T1000 (cell line): ENCODE measurements at regions not wholly inside any gene's neighbourhood (a gene's known extent, or its start where the extent isn't known, plus 50 kb on each side); places are given as distances from the start of the nearest gene placed in this dataset.

Source experiments
- DNase-seq: peaks from one replicate; lab custom pipeline; 2025; ENCODE audit warnings: mixed read lengths; lab: John Stamatoyannopoulos, UW

DNA sequence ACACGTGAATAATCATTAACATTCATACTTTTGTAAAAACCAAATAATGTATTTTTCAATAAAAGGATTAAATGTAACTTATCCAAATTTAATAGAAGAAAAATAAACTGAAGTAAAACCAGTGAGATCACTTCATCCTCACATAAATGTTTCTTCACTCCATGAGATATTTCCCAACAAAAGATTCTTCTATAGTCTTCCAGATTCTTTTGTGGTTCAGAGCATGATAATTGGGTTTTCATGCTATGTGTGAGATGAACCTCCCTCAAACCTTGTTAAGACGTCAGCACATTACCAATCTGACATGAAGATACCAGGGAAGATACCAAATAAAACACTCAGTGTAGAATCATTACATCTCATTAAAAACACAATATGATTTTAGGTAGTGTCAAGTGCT lies 62.9 kb upstream of the OXGR1 start:
- no peak for DNase-seq

DNA sequence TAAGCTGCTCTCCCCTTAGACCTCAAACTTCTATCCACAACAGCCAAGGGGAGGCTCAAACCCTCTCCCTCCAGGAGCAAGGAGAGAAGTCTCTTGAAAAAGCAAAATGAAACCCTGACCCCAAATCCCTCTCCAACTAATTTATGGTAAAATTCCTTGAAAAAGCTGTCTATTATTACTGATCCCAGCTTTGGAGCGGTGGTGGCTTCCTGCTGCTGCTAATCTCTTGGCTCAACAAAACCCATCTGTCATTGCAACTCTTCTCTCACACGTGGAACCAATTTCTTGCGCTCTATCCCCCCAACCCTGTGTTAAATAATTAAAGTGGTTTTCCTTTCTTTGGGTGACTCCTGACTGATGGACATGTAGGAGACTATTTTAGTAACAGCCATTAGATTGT lies 64.1 kb upstream of the OXGR1 start:
- no peak for DNase-seq

DNA sequence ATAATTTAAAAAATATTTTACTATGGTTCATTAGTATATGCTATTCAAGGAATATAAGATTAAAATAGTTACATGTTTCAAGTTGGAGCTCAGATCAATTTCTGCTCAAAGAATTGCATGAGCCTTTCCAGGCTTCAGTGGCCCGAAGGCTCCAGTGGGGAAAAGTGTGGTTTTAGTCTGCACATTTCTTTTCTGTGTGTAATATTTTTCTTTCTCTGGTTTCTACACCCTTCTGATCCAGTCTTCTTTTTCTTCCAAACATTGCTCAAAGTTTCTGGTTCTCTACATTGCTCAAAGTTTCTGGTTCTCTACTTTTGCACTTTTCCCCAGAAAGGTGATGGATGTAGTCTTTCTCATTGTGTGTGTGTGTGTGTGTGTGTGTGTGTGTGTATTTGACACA lies 64.7 kb upstream of the OXGR1 start:
- no peak for DNase-seq

DNA sequence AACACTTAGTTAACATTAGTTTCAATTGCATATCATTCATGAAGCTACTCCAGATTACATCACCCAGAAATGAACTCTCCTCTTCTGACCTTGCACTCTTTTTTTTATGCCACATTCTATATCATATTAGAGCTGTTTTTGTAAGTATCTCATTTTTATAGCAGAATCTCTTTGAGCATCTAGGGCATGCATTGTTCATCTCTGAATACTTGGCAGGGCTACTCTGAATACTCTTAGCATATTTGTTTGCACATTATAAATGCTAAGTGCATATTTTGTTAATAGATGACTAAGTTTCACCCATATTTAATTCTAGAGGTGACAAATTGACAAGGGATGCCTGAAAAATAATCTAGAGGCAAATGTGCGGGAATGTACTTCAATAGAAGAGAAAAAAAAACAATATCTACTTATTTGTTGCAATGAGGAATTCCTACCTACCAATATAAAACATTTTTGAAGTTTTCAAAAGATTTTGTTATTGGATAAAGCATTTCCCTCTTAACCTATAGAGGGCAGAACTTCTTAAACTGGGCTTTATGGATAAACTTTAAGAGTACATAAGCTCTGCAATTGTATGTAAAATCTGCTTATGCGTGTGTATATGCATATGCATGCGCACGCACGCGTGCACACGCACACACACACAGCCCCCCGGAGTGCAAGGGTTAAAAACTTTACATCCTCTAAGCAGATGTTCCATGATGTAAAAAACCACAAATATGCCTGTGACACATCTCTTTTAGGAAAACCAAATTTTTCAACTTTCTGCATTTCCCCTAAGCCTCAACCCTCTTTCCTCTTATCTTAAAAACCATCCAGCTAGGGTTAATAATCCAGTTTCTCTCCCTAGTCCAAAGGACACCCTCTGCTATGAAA lies 73.0 kb upstream of the OXGR1 start:
- DNase-seq = no peak

DNA sequence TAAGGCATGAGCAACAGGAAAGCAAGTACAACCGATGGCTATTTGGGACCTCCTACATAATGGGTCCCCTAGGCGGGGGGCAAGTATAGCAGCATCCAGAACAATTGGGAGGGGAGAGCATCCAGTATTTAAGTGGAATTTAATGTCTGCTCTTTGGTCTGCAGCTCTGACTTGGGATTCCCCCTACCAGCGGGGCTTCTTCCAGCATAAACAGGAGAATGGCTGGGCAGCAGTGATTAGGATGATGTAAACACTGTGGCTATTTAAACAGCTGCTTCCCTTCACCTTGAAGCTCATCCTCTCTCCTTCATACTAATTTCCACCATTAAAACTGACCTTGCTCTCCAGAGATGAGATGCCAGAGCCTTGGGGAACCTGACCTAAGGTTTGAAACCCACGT lies 73.9 kb upstream of the OXGR1 start:
- DNase-seq = no peak

DNA sequence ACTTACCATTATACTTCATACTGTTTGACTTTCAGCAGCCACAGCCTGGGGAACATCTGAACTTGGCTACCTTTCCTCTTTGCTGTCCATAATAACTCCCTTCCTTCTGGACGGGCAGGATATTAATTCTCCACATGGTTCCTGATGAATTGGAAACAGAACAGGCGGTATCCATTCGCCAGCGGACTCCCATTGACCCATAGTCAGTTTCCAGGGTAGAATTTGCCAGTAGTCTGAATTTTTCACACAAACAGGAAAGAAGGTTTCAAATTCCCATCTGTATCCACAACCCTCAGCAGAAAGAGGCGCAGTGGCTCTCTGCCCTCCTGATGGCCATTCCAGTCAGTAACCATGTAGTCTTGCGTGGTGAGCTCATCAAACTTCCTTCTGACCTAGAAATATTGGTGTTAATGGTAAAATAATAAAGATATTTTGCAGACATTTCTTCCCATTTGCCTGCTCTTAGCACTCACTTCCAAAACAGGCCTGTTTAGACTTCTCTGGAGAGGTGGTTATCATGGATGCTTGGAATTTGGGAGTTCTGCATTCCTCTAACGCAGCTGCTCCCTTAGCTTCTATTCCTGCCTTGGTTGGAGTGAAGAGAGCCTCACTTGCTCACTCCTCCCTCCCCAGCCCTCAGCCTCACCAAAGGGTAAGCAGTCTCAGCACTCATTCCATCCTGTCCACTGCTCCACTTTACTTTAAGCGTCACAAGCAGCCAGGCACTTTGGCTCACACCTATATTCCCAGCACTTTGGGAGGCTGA lies 75.0 kb upstream of the OXGR1 start:
- no peak for DNase-seq

DNA sequence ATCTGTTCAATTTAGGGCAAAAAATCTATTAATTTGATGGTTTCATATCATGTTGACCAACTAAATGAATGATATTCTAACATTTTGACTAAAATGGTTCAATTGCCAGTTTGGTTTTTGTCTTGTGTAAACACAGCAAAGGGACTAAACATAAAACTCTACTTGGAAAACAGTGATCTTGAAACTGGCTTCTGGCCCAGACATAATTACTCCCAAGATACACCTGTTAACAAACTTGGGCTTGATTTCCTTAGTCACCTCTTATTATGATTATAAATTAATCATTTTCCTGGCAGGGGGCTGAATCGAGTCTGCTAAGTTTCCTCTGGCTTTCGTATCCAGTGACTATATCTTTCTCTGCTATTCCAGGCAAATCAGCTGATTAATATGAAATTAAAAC lies 78.0 kb upstream of the OXGR1 start:
- DNase-seq = no peak

DNA sequence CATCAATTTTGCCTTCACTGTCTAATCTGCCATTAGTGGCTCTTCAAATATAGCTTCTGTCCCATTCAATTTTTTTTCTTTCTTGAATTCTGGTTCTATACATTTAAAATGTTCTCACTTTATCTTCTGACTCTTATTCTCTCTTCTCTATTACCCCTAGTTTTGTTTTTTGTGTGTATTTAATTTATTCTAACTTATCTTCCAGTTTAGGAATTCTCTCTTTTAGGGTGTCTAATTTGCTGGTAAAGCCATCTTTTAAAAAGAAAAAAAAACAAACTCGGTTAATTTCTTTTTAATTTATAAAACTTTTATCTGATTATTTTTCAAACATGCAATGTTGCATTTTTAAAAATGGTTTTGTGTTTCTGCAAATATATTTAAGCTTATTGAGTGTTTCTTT lies 80.3 kb upstream of the OXGR1 start:
- no peak for DNase-seq

DNA sequence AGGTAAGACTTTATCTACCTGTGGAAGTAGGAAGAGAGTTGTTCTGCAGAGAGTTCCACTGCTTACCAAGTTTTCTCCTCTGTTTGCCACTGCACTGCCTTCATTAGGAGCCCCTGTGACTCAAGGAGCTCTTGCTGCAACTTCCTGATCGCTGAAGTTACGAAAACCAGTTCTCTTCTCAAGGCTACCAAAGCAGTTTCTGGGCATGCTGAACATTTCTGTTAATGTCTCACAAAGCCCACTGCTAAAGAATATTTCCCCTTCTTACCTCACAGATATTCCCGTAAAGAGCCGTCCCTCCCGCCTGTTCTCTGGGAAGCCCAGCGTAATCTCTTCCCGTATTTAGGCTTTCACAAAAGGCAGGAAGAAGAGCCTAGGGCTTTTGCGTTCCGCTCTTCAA lies 82.6 kb upstream of the OXGR1 start:
- DNase-seq = no peak

DNA sequence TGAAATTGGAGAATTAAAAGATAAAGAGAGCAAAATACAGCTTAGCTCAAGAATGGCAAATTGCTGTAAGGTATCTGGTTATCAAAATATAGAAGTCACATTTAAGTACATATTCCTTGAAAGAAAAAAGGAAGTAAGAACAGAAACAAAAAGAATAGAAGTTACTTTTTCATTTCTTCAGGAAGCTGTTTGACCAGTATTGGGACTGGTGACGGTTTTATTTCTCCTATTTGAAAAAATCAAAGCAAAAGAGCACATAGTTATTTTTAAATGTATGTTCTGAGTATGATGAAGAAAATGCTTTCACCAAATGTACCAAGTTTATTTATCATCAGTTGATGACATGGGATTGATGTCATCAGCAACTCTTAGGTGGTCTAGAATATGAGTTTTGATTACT lies 83.1 kb upstream of the OXGR1 start:
- no peak for DNase-seq

DNA sequence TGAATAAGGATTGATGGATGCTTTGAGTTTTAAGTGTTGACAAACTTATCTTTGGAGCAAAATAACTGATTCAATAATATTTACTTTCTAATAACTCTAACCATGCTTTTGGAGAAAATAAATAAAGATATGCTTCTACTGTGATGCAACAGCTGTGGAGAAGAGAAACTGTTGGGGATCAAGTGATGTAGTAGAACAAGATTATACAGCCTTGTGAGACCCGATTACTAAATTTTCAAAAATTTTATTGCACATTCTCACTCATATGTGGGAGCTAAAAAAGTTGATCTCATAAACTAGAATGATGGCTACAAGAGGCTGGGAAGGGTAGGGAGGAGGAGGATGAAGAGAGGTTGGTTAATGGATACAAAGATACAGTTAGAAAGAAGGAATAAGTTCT lies 85.5 kb upstream of the OXGR1 start:
- DNase-seq = no peak

DNA sequence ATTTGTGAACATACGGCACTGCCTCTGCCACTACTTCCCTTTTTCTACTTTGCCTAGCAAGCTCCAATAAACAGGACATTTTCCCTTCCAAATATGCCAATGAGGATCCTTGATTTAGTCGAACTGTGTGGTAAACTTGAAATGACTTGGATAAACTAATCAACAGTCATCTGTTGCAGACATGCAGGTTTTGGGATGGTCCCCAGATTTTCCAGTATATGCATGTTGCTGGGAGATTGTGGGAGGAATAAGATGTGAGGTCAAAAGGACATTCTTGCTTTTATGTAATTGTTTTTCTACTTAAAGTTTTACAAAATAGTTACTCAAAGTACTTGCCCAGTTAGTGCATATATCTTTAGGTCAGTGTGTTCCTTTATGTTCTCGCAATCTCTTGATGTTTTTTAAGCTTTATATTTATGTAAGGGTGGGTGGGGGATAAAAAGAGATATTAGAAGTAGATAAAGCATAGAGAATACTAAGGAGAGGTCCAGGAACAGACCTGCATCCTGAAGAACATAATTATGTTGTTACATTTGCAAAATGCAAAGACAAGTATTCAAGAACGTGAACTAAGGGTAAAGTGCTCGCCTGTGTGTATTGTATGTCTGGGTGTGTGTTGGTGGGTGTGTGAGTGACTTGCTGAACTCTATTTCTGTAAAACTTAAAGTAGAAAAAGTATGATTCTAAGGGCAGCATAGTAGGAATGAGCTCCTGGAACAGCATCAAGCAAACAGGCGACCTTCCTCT lies 88.4 kb upstream of the OXGR1 start:
- DNase-seq = no peak

DNA sequence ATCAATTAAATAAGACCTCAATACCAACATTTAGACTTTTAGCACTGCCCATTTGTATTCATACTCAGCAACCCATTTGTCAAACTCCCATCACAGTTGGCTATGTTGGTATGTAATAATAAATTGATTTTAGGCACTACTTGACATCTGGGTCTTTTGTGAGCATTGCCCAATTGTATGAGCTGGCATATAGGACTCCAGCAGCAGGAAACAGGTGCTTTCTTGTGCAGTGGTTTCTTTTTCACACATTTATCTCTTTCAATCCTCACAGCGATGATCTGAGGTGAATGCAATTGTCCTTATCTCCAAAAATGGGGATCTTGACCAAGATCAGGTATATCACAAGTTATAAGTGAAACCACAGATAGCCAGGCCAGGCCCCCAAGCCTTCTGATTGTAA lies 96.9 kb upstream of the OXGR1 start:
- no peak for DNase-seq

DNA sequence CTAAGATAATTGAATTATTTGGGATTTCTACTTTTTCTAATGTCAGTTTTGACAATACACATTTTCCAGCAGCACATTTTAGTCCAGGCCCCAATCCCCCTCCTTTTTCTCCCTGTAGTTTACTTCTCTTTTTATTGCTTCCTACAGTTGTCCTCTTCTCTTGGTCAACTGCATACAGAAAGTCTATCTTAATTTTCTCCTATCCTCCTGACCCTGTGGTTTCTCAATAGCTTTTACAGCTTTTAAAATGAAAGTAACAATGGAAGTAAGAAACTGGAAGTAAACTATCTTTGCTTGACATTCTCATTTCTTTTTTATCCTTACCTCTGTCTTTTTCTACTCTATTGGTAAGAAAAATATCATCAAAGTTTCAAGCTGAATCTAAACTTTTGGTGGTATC lies 106.5 kb upstream of the OXGR1 start:
- no peak for DNase-seq

DNA sequence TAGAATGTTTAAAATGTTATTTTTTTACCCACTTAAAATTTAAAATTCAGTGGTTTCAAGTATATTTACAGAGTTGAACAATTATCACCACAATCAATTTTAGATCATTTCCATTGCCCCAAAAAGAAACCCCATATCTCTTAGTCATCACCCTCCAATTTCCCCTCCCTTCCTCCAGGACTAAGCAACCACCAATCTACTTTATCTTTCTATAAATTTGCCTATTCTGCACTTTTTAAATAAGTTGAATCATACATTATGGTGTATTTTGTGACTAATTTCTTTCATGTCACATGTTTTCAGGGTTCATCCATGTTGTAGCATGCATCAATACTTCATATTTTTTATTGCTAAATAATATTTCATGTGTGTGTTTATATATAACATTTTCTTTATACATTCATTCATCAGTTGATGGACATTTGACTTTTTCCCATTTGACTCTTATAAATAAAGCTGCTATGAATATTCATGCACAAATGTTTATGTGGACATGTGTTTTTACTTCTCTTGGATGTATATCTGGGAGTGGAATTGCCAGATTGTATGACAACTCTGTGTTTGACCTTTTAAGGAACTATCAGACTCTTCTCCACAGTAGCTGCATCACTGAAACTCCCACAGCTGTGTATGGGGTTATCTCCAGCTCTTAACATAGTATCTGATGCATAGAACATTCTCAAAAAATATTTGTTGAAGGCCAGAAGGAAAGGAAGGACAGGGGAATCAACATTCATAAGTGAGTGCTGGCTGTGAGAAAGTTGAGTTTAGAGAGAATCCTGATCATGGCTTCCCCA lies 107.8 kb upstream of the OXGR1 start:
- no peak for DNase-seq

DNA sequence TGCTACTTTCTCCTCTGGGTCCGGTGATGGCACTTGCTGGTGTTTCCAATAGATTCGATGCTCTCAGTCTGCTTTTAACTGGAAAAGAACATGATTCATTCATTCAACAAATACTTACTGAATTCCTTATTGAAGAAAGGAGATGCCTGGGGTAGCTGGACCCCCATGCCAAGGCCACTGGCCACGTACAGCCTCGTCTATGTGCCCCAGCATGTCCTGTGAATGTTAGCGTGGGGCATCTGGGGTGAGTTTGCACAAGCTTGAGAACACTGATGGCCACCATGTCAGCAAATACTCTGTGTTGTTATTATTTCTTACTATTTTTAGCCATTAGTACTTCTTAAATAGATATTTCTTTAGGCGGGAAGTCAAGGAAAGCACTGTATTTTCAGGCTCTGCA lies 112.0 kb upstream of the OXGR1 start:
- DNase-seq = no peak

DNA sequence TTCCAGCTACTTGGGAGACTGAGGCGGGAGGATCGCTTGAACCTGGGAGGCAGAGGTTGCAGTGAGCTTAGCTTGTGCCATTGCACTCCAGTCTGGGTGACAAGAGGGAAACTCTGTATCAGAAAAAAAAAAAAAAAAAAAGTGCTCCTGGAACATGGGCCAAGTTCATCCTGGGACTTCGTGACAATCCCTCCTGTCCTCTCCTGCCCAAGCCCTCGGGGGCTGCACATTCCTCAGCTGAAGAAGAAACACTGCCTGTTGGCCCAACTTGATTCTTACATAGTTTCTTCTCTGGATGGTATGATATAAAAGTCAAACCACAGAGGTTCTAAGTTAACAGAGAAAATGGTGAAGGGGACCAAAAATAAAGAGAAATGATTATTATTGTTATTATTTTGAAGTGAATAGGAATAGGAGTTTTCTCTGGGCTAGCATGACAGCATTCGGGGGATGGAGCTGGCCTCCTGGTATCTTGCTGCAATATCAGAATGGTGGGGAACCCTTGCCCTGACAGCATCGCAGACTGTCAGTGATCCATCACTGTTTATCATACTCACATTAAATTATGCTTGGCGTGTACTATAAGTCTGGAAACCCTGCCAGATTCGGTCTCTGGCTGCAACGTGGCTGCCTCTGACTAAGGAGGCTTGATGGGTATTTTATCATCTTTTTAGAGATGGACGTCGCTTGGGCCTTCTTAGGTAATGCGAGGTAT lies 113.7 kb upstream of the OXGR1 start:
- DNase-seq = no peak

DNA sequence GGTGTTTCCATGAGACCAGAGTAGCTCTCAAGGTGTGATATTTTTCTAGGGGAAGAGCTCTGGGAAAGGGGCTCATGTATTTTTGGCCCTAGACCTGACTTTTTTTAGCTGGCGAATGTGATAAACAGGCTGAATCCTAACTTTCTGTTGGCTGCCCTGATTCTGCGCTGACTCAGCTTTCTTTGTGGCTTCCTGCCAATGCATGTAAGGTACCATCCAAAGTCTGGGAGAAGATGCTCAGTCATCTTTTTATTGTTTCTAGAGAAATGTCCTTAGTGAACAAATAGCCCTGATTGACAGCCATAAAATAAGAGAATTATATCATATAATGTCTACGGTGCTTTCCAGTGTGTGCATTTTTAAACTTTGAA lies 113.6 kb upstream of the MBNL2 start:
- DNase-seq = no peak

DNA sequence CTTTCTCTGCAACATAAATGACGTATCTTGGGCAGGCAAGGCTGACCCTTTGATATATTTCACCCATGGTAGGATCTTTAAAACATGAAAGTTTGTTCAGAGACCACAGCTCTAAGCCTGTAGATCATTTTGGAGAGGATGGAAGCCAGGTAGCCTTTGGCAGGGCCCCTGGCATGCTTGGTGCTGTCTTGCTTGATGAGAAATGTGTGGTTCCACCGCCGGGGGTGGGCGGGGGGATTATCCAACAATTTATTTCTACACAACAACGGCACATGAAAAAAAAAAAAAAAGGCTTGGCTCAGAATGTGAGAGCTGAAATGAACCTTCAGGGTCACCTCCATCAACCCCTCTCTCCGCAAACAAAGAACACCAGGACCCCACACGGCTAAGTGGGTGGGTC lies 112.9 kb upstream of the MBNL2 start:
- DNase-seq = no peak

DNA sequence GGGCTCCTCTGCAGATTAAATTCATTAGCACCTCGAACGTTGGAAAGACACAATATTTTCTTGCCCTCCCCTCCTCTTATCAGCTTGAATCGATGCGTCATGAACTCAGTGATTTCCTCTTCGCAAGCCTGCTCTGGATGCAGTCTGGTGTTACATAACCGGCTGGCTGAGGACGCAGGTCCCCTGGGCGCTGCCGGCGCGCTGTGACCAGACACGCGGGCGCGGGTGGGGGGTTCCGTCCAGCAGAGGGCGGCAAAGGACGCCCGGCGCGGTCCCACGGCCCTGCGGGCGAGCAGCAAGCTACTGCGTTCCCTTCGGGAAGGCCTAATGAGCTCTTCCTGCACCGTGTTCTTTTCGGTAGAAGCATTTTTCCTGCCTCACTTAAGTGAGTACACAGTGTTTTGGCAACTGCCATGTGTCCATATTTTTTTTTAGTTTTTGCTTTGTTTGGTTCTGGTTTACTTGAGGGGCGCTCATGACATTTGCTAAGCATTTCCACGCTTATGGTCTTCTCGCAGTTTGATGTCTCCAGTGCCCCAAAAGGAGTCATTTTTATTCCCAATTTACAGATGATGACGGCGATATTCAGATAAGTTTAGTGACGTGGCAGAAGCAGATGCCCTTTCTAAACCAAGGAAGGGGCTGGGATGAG lies 112.2 kb upstream of the MBNL2 start:
- peak; percentile 78 for DNase-seq

DNA sequence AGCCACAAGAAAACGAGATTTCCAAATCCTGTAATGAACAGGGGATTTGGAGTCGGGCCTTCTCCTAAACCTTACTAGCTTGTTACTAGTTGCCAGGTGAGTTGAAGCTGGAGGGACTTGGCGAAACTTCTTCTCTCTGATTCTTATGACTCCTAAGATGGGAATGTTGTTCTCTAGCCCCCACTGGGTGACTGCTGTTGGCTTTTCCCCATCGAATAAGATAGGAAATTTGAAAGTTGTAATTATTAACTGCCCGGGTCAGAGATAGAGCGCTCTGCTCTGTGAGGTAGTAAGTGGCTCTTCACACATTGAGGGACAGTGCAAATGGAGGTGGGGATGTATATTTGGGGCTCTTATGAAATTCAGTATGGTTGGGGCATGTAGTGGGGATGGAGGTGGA lies 111.2 kb upstream of the MBNL2 start:
- no peak for DNase-seq
